HCT116 (cell line): ENCODE measurements at regions not wholly inside any gene's neighbourhood (a gene's known extent, or its start where the extent isn't known, plus 50 kb on each side); places are given as distances from the start of the nearest gene placed in this dataset.

ENCODE experiments used
- ATAC-seq: fragments of 200-7000 bp; cut with Tn5 transposase; 2 replicates; pipeline ENCODE4 v1.9.1; 2020; ENCODE audit warnings: mild to moderate bottlenecking, moderate library complexity
- BruUV-seq: library from RNA; stranded (reverse); fragments of 400-500 nt; replicated peaks from 2 replicates; lab custom pipeline; 2021; lab: Mats Ljungman, UMichigan
- CTCF ChIA-PET: fragments of 300-600 bp; sonication (Branson Sonifier 250); formaldehyde crosslinking; loops from one replicate; lab custom pipeline; 2021; ENCODE audit warnings: antibody characterized with exemption; lab: Charles Lee
- POLR2A ChIA-PET: fragments of 300-600, 350-600 bp; sonication (Branson Sonifier 250); formaldehyde crosslinking; loops from one replicate; lab custom pipeline; 2021; ENCODE audit warnings: antibody characterized with exemption; lab: Charles Lee
- RAD21 ChIA-PET, 2 experiments: fragments of 300-600 bp; sonication (Branson Sonifier 250); formaldehyde crosslinking; loops; one replicate each; lab custom pipeline; 2023; ENCODE audit warnings: low total read pairs in 2 of 2; ENCODE audit not compliant: uncharacterized antibody in 2 of 2, unreplicated experiment in 2 of 2, low non-redundant PET in 1 of 2; lab: Charles Lee
- DNase-seq: peaks from one replicate; pipeline ENCODE4 v3.0.0-alpha.2; 2010; ENCODE audit warnings: low read depth, low spot score
- H2AFZ ChIP-seq: fragments of 200-600 bp; shearing (Covaris generic), sonication (generic); 2 replicates; pipeline ENCODE4 v1.6.1; 2017; ENCODE audit warnings: low read depth, mixed run types, mixed read lengths, antibody characterized with exemption, low read length; ENCODE audit not compliant: poor library complexity, severe bottlenecking
- H3K27ac ChIP-seq: 2 replicates; pipeline ENCODE4 v1.5.1; 2012; ENCODE audit warnings: low read depth, low read length
- H3K27me3 ChIP-seq: fragments of 200-600 bp; sonication (generic); 2 replicates; pipeline ENCODE4 v1.6.1; 2016; ENCODE audit warnings: mixed run types, low read length, mixed read lengths; ENCODE audit not compliant: insufficient read depth
- H3K36me3 ChIP-seq, 2 experiments: fragments of 200-500 bp in 1 of 2; fragments of 200-600 bp in 1 of 2; sonication (Bioruptor generic) in 1 of 2; sonication (generic) in 1 of 2; 2 replicates each; pipeline versions ENCODE4 v1.5.1 to v1.6.1; 2014 to 2016; ENCODE audit warnings: low read length in 2 of 2, inconsistent platforms in 1 of 2, mixed read lengths in 1 of 2, mixed run types in 1 of 2; ENCODE audit not compliant: insufficient read depth in 2 of 2, control insufficient read depth in 1 of 2
- H3K4me1 ChIP-seq, 2 experiments: fragments of 200-600 bp in 1 of 2; sonication (generic) in 1 of 2; 2 replicates each; pipeline versions ENCODE4 v1.5.1 to v1.6.1; 2012 to 2017; ENCODE audit warnings: low read length in 2 of 2, inconsistent platforms in 1 of 2, mild to moderate bottlenecking in 1 of 2, mixed read lengths in 1 of 2, mixed run types in 1 of 2, moderate library complexity in 1 of 2; ENCODE audit not compliant: insufficient read depth in 2 of 2, control insufficient read depth in 1 of 2
- H3K4me2 ChIP-seq: fragments of 200-600 bp; sonication (generic); 2 replicates; pipeline ENCODE4 v1.6.1; 2017; ENCODE audit warnings: mixed run types, low read length, mixed read lengths
- H3K4me3 ChIP-seq, 2 experiments: fragments of 200-600 bp in 1 of 2; sonication (generic) in 1 of 2; replicated peaks in 1 of 2; 2 replicates each; pipeline ENCODE4 v1.5.1; 2011 to 2016; ENCODE audit warnings: low read length in 2 of 2, control low read depth in 1 of 2, low read depth in 1 of 2, mild to moderate bottlenecking in 1 of 2, mixed read lengths in 1 of 2, mixed run types in 1 of 2
- H3K79me2 ChIP-seq: fragments of 200-600 bp; sonication (generic); 2 replicates; pipeline ENCODE4 v1.6.1; 2017; ENCODE audit warnings: mild to moderate bottlenecking, mixed run types, low read length, moderate library complexity, mixed read lengths; ENCODE audit not compliant: insufficient read depth
- H3K9ac ChIP-seq: fragments of 200-600 bp; sonication (generic); 2 replicates; pipeline ENCODE4 v1.6.1; 2016; ENCODE audit warnings: low read length, mixed read lengths
- H3K9me2 ChIP-seq: fragments of 200-600 bp; sonication (generic), shearing (Covaris generic); 2 replicates; pipeline ENCODE4 v1.6.1; 2017; ENCODE audit warnings: mixed run types, mild to moderate bottlenecking, moderate library complexity; ENCODE audit not compliant: insufficient read depth
- H3K9me3 ChIP-seq, 2 experiments: fragments of 200-500 bp in 1 of 2; fragments of 200-600 bp in 1 of 2; sonication (Bioruptor generic) in 1 of 2; sonication (generic) in 1 of 2; 2 replicates each; pipeline ENCODE4 v1.6.1; 2014 to 2017; ENCODE audit warnings: low read length in 2 of 2, mixed read lengths in 2 of 2, inconsistent platforms in 1 of 2, low read depth in 1 of 2, mild to moderate bottlenecking in 1 of 2, mixed run types in 1 of 2, moderate library complexity in 1 of 2; ENCODE audit not compliant: control insufficient read depth in 1 of 2, insufficient read depth in 1 of 2
- H4K20me1 ChIP-seq: fragments of 200-600 bp; sonication (generic), shearing (Covaris generic); 2 replicates; pipeline ENCODE4 v1.6.1; 2017; ENCODE audit warnings: mixed run types, mild to moderate bottlenecking, moderate library complexity; ENCODE audit not compliant: insufficient read depth
- ELF1 ChIP-seq: IDR thresholded peaks from 2 replicates; pipeline ENCODE4 v1.6.1; 2012; ENCODE audit warnings: low read depth, borderline replicate concordance
- ZNF274 ChIP-seq: fragments of 200-500 bp; sonication (Bioruptor generic); IDR thresholded peaks from 2 replicates; pipeline ENCODE4 v1.6.1; 2014; ENCODE audit warnings: mild to moderate bottlenecking, low read depth, low read length, inconsistent platforms
- intact Hi-C: fragments of 100-400 bp; cut with micrococcal nuclease; formaldehyde crosslinking; loops from 2 replicates; pipeline ENCODE4 v1.10.0; 2022
- TF ChIP-seq, protein P1 (sequence below): IDR thresholded peaks from 2 replicates; pipeline ENCODE4 v1.6.1; 2011; ENCODE audit warnings: mild to moderate bottlenecking, low read length, moderate library complexity; ENCODE audit not compliant: insufficient replicate concordance; ENCODE audit errors: extremely low read depth
- TF ChIP-seq, protein P2 (sequence below): IDR thresholded peaks from 2 replicates; pipeline ENCODE4 v1.6.1; 2012
- TF ChIP-seq, protein P3 (sequence below), 3 experiments: fragments of 200-600 bp in 1 of 3; sonication (generic) in 1 of 3; IDR thresholded peaks in 2 of 3; conservative IDR thresholded peaks in 1 of 3; 2 replicates each; pipeline ENCODE4 v1.5.1; 2012 to 2017; ENCODE audit warnings: low read depth in 2 of 3, low read length in 2 of 3, antibody characterized with exemption in 1 of 3, borderline replicate concordance in 1 of 3, control low read depth in 1 of 3, mild to moderate bottlenecking in 1 of 3, mixed read lengths in 1 of 3, mixed run types in 1 of 3, moderate library complexity in 1 of 3; ENCODE audit not compliant: insufficient read depth in 1 of 3

DNA sequence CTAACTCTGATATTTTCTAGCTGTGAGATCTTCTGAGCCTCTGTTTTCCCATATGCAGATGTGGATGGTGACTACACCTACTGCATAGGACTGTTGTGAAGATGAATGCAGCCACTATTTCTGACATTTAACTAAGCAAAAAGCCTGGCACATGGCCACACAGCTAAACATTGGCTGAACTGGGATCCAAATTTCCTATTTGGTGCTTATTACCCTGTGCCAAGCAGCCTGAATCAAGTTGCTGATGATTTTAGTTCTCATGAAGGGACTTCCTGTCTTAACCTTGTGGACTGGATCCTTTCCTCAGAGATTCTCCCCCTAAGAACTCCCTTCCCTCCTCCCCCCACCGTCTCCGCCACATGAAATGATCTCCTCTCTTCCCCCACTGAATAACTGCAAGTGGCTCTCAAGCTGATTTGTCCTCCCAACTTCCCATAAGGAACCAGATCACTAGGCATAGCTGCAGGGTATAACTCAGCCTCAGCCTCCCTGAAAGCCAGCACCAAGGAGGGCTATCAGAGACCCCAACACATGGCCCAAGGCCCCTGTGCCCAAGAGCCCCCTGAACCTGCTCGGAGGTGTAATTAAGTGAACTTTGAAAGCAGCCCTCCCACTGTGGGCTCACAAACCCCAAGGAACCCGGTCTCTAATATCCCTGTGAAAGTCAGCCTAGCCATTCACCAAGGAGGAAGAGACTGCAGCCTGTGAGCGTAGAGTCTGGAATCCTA is 55.7 kb downstream of the MAFB start:
- Histone ChIP-seq H3K27me3 (peaks cover 30% of the 10 kb centered on the region), H3K36me3 (no peaks in the 10 kb centered on the region), H3K79me2 (no peaks in the 10 kb centered on the region), H3K4me2 (no peak overlapping the region), H3K4me1 (no peaks in the 10 kb centered on the region), H3K9me3 (no peaks in the 10 kb centered on the region), H2AFZ (no peak overlapping the region), H4K20me1 (no peaks in the 10 kb centered on the region), H3K9me2 (no peaks in the 10 kb centered on the region), H3K4me3 (no peak overlapping the region), H3K9ac (no peak overlapping the region), H3K27ac (no peak overlapping the region)
- DNase-seq (no peak), ATAC-seq (no peak)
- RAD21 ChIA-PET: no interaction called here
- no TSS peak for BruUV-seq
- TF ChIP-seq, protein P1, sequence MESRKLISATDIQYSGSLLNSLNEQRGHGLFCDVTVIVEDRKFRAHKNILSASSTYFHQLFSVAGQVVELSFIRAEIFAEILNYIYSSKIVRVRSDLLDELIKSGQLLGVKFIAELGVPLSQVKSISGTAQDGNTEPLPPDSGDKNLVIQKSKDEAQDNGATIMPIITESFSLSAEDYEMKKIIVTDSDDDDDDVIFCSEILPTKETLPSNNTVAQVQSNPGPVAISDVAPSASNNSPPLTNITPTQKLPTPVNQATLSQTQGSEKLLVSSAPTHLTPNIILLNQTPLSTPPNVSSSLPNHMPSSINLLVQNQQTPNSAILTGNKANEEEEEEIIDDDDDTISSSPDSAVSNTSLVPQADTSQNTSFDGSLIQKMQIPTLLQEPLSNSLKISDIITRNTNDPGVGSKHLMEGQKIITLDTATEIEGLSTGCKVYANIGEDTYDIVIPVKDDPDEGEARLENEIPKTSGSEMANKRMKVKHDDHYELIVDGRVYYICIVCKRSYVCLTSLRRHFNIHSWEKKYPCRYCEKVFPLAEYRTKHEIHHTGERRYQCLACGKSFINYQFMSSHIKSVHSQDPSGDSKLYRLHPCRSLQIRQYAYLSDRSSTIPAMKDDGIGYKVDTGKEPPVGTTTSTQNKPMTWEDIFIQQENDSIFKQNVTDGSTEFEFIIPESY: no peak
- TF ChIP-seq ELF1 (no peak), ZNF274 (no peak)
- TF ChIP-seq, protein P2, sequence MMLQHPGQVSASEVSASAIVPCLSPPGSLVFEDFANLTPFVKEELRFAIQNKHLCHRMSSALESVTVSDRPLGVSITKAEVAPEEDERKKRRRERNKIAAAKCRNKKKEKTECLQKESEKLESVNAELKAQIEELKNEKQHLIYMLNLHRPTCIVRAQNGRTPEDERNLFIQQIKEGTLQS: no peak
- TF ChIP-seq, protein P3, sequence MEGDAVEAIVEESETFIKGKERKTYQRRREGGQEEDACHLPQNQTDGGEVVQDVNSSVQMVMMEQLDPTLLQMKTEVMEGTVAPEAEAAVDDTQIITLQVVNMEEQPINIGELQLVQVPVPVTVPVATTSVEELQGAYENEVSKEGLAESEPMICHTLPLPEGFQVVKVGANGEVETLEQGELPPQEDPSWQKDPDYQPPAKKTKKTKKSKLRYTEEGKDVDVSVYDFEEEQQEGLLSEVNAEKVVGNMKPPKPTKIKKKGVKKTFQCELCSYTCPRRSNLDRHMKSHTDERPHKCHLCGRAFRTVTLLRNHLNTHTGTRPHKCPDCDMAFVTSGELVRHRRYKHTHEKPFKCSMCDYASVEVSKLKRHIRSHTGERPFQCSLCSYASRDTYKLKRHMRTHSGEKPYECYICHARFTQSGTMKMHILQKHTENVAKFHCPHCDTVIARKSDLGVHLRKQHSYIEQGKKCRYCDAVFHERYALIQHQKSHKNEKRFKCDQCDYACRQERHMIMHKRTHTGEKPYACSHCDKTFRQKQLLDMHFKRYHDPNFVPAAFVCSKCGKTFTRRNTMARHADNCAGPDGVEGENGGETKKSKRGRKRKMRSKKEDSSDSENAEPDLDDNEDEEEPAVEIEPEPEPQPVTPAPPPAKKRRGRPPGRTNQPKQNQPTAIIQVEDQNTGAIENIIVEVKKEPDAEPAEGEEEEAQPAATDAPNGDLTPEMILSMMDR (IDR thresholded peaks at IDR 0.05 in 2 of 3, conservative IDR thresholded peaks at IDR 0.05 in 1 of 3; ENCODE audit: borderline replicate concordance in 1 of 3, insufficient read depth in 1 of 3, low read depth in 2 of 3, low read length in 2 of 3): no peak
- CTCF ChIA-PET: no interaction called here
- intact Hi-C loops: no loop called here
- POLR2A ChIA-PET: no interaction called here
